IMR-90 (cell line): ENCODE measurements at regions not wholly inside any gene's neighbourhood (a gene's known extent, or its start where the extent isn't known, plus 50 kb on each side); places are given as distances from the start of the nearest gene placed in this dataset.

Experiments used
- ATAC-seq: fragments of 200-7000 bp; cut with Tn5 transposase; 2 replicates; pipeline ENCODE4 v1.9.1; 2020; ENCODE audit warnings: low read depth, mild to moderate bottlenecking, moderate library complexity
- BruUV-seq: library from RNA; stranded (reverse); fragments of 400-500 nt; replicated peaks from 2 replicates; lab custom pipeline; 2021; lab: Mats Ljungman, UMichigan
- CTCF ChIA-PET: fragments of 300-600 bp; formaldehyde crosslinking; extraction: SDS; loops from one replicate; lab custom pipeline; 2021; ENCODE audit warnings: antibody characterized with exemption; lab: Yijun Ruan, JAX
- POLR2A ChIA-PET: fragments of 300-600 bp; sonication (Branson Sonifier 250); formaldehyde crosslinking; loops from one replicate; lab custom pipeline; 2022; ENCODE audit warnings: antibody characterized with exemption; ENCODE audit not compliant: unreplicated experiment; lab: Charles Lee
- DNase-seq: peaks from one replicate; pipeline ENCODE4 v3.0.0; 2013
- H2AFZ ChIP-seq: replicated peaks from 2 replicates; pipeline ENCODE3; 2013; ENCODE audit warnings: low read length, mild to moderate bottlenecking; ENCODE audit not compliant: poor library complexity
- H2AK5ac ChIP-seq: 2 replicates; pipeline ENCODE4 v1.6.1; 2013; ENCODE audit warnings: low read depth, low read length, inconsistent platforms
- H2AK9ac ChIP-seq: replicated peaks from 2 replicates; pipeline ENCODE3; 2013; ENCODE audit warnings: mild to moderate bottlenecking, low read depth, low read length, moderate library complexity; ENCODE audit not compliant: poor library complexity
- H2BK120ac ChIP-seq: 2 replicates; pipeline ENCODE4 v1.6.1; 2013; ENCODE audit warnings: low read depth, low read length, inconsistent platforms
- H2BK15ac ChIP-seq: 3 replicates; pipeline ENCODE4 v1.6.1; 2013; ENCODE audit warnings: low read depth, low read length, inconsistent platforms
- H2BK20ac ChIP-seq: 2 replicates; pipeline ENCODE4 v1.6.1; 2013; ENCODE audit warnings: low read depth, mild to moderate bottlenecking, inconsistent platforms, low read length, moderate library complexity
- H2BK5ac ChIP-seq: 2 replicates; pipeline ENCODE4 v1.6.1; 2013; ENCODE audit warnings: mild to moderate bottlenecking, low read depth, low read length, inconsistent platforms; ENCODE audit not compliant: poor library complexity, severe bottlenecking
- H3K14ac ChIP-seq: replicated peaks from 2 replicates; pipeline ENCODE4 v1.6.1; 2013; ENCODE audit warnings: low read depth, low read length, inconsistent platforms
- H3K18ac ChIP-seq: 2 replicates; pipeline ENCODE4 v1.6.1; 2013; ENCODE audit warnings: low read depth, low read length, control low read depth
- H3K23ac ChIP-seq: 2 replicates; pipeline ENCODE4 v1.6.1; 2013; ENCODE audit warnings: low read depth, low read length, inconsistent platforms
- H3K27ac ChIP-seq: 2 replicates; pipeline ENCODE4 v1.5.1; 2013; ENCODE audit warnings: mild to moderate bottlenecking, control low read depth, low read length; ENCODE audit not compliant: insufficient read depth
- H3K27me3 ChIP-seq: 2 replicates; pipeline ENCODE4 v1.6.1; 2013; ENCODE audit warnings: low read length; ENCODE audit not compliant: control insufficient read depth, insufficient read depth
- H3K36me3 ChIP-seq: 2 replicates; pipeline ENCODE4 v1.6.1; 2013; ENCODE audit warnings: low read length, mixed read lengths; ENCODE audit not compliant: control insufficient read depth, insufficient read depth
- H3K4ac ChIP-seq: 2 replicates; pipeline ENCODE4 v1.6.1; 2013; ENCODE audit warnings: low read depth, low read length, inconsistent platforms
- H3K4me1 ChIP-seq: 2 replicates; pipeline ENCODE4 v1.6.1; 2013; ENCODE audit warnings: low read length, mixed read lengths; ENCODE audit not compliant: control insufficient read depth, insufficient read depth
- H3K4me2 ChIP-seq: 2 replicates; pipeline ENCODE4 v1.6.1; 2013; ENCODE audit warnings: low read depth, mild to moderate bottlenecking, control low read depth, low read length, moderate library complexity
- H3K4me3 ChIP-seq: 2 replicates; pipeline ENCODE4 v1.5.1; 2013; ENCODE audit warnings: low read depth, mild to moderate bottlenecking, control low read depth, low read length, moderate library complexity; ENCODE audit not compliant: insufficient read depth
- H3K56ac ChIP-seq: 2 replicates; pipeline ENCODE4 v1.6.1; 2013; ENCODE audit warnings: low read length, inconsistent platforms; ENCODE audit not compliant: insufficient read depth; ENCODE audit errors: extremely low read depth
- H3K79me1 ChIP-seq, 2 experiments: 2 replicates each; pipeline ENCODE4 v1.6.1; 2013; ENCODE audit warnings: low read length in 2 of 2, inconsistent platforms in 1 of 2, low read depth in 1 of 2
- H3K9ac ChIP-seq: 2 replicates; pipeline ENCODE4 v1.6.1; 2013; ENCODE audit warnings: low read depth, low read length, control low read depth
- H3K9me1 ChIP-seq: 2 replicates; pipeline ENCODE4 v1.6.1; 2013; ENCODE audit warnings: low read length, inconsistent platforms; ENCODE audit not compliant: insufficient read depth
- H3K9me3 ChIP-seq: 2 replicates; pipeline ENCODE4 v1.6.1; 2013; ENCODE audit warnings: low read length; ENCODE audit not compliant: control insufficient read depth, insufficient read depth
- H4K20me1 ChIP-seq: 2 replicates; pipeline ENCODE4 v1.6.1; 2013; ENCODE audit warnings: low read length, inconsistent platforms; ENCODE audit not compliant: insufficient read depth
- H4K5ac ChIP-seq: 2 replicates; pipeline ENCODE4 v1.6.1; 2013; ENCODE audit warnings: mild to moderate bottlenecking, low read depth, low read length, control low read depth
- H4K8ac ChIP-seq, 2 experiments: 2 replicates each; pipeline ENCODE4 v1.6.1; 2013; ENCODE audit warnings: low read depth in 2 of 2, low read length in 2 of 2, control low read depth in 1 of 2, inconsistent platforms in 1 of 2
- H4K91ac ChIP-seq: 2 replicates; pipeline ENCODE4 v1.6.1; 2013; ENCODE audit warnings: low read depth, low read length, inconsistent platforms; ENCODE audit not compliant: insufficient read depth
- CEBPB ChIP-seq: IDR thresholded peaks from 2 replicates; pipeline ENCODE4 v1.6.1; 2012; ENCODE audit warnings: low read depth, low read length, improper control_type of control experiment
- CTCF ChIP-seq: conservative IDR thresholded peaks from 2 replicates; pipeline ENCODE4 v1.5.1; 2012; ENCODE audit warnings: mild to moderate bottlenecking, low read depth, low read length, improper control_type of control experiment
- FOS ChIP-seq: fragments of 150-350 bp; IDR thresholded peaks from 2 replicates; pipeline ENCODE4 v1.6.1; 2016; ENCODE audit warnings: low read depth, low read length
- NFE2L2 ChIP-seq: fragments of 150-350 bp; IDR thresholded peaks from 2 replicates; pipeline ENCODE4 v1.6.1; 2016; ENCODE audit warnings: low read depth, mild to moderate bottlenecking, low read length
- USF2 ChIP-seq: fragments of 150-350 bp; IDR thresholded peaks from 2 replicates; pipeline ENCODE4 v1.6.1; 2017; ENCODE audit warnings: mild to moderate bottlenecking, antibody characterized with exemption, low read length, low read depth
- WGBS, 2 experiments: methylation state at CpG; one replicate each; pipeline versions ENCODE4 v1.1.5 to v1.1.7; 2013; ENCODE audit warnings: missing lambda C conversion rate in 2 of 2; ENCODE audit not compliant: insufficient read length in 1 of 2; ENCODE audit errors: extremely low coverage in 2 of 2; 5-methylcytosine and 5-hydroxymethylcytosine counted together
- dilution Hi-C: fragments of 300-500 bp; cut with HindIII; formaldehyde crosslinking; loops from one replicate; pipeline ENCODE4 v1.14.3; 2018; ENCODE audit warnings: low sequenced_read_pairs; ENCODE audit not compliant: unreplicated experiment
- in situ Hi-C: fragments of 300-500 bp; cut with MboI; formaldehyde crosslinking; loops from 3 replicates; pipeline ENCODE4 v1.14.3; 2019; ENCODE audit warnings: low sequenced_read_pairs, inconsistent platforms, mixed read lengths
- intact Hi-C: fragments of 100-400 bp; cut with micrococcal nuclease; formaldehyde crosslinking; loops from 2 replicates; pipeline ENCODE4 v1.10.0; 2022

GRCh38 chr11:70619591-70619990 lies 221.3 kb downstream of the CTTN start:
- no peak overlapping the region for H3K4ac ChIP-seq
- no CpG with 5 or more reads among the region's 7 CpGs for WGBS, 2 experiments

More at GRCh38 chr11:70619591-70619990, 221.3 kb downstream of the CTTN start:
- Histone ChIP-seq H3K27me3 (no peaks in the 10 kb centered on the region), H3K4me1 (no peaks in the 10 kb centered on the region), H3K9me1 (no peaks in the 10 kb centered on the region; the same call in 1 of the 2 replicates), H4K8ac (no peak overlapping the region), H3K9ac (no peak overlapping the region), H2BK5ac (no peak overlapping the region), H3K56ac (no peak overlapping the region), H3K27ac (no peak overlapping the region), H3K79me1 (no peaks in the 10 kb centered on the region), H2BK20ac (no peak overlapping the region), H3K18ac (no peak overlapping the region), H2AFZ (no peak overlapping the region), H3K14ac (no peak overlapping the region), H2BK15ac (no peak overlapping the region), H3K4me2 (no peak overlapping the region), H2AK9ac (no peak overlapping the region), H2AK5ac (no peak overlapping the region), H3K4me3 (no peak overlapping the region), H3K36me3 (no peaks in the 10 kb centered on the region), H3K9me3 (peaks cover 18% of the 10 kb centered on the region), H4K5ac (no peak overlapping the region), H4K20me1 (no peaks in the 10 kb centered on the region; the same call in 1 of the 2 replicates), H4K91ac (no peak overlapping the region), H2BK120ac (no peak overlapping the region), H3K23ac (no peak overlapping the region)
- in situ Hi-C loops: no loop called here
- dilution Hi-C loops: no loop called here
- BruUV-seq: no TSS peak
- CTCF ChIA-PET: no interaction called here
- ATAC-seq (no peak), DNase-seq (no peak)
- TF ChIP-seq NFE2L2 (no peak), CEBPB (no peak), FOS (no peak), CTCF (no peak), USF2 (no peak)
- intact Hi-C loops: no loop called here
- POLR2A ChIA-PET: no interaction called here
